GM23338 (cell line): ENCODE measurements at regions not wholly inside any gene's neighbourhood (a gene's known extent, or its start where the extent isn't known, plus 50 kb on each side); places are given as distances from the start of the nearest gene placed in this dataset.

Experiments
- CREB1 ChIP-seq: fragments of 250-450 bp; sonication (Bioruptor Pico); IDR thresholded peaks from 2 replicates; pipeline ENCODE4 v1.5.0; 2020; ENCODE audit warnings: low read depth, mild to moderate bottlenecking, moderate library complexity
- EZH2 ChIP-seq: fragments of 200-600 bp; sonication (generic); IDR thresholded peaks from one replicate; pipeline ENCODE4 v1.8.0; 2017; ENCODE audit warnings: antibody characterized with exemption, mild to moderate bottlenecking, low read depth; ENCODE audit not compliant: unreplicated experiment
- EZH2phosphoT487 ChIP-seq: fragments of 200-600 bp; sonication (generic); IDR thresholded peaks from one replicate; pipeline ENCODE4 v1.8.1; 2018; ENCODE audit warnings: antibody characterized with exemption; ENCODE audit not compliant: unreplicated experiment
- JUNB ChIP-seq: IDR thresholded peaks from one replicate; pipeline ENCODE4 v1.6.1; 2016; ENCODE audit warnings: antibody characterized with exemption; ENCODE audit not compliant: unreplicated experiment
- NANOG ChIP-seq: IDR thresholded peaks from 2 replicates; pipeline ENCODE4 v1.6.1; 2016; ENCODE audit warnings: antibody characterized with exemption, borderline replicate concordance
- POLR2AphosphoS5 ChIP-seq: IDR thresholded peaks from 2 replicates; pipeline ENCODE4 v1.6.1; 2016; ENCODE audit warnings: antibody characterized with exemption, low read depth
- ZNF114 ChIP-seq: fragments of 250-450 bp; sonication (Bioruptor Pico); IDR thresholded peaks from 2 replicates; pipeline ENCODE4 v1.5.0; 2020; ENCODE audit warnings: mild to moderate bottlenecking, moderate library complexity
- TF ChIP-seq, protein P1 (sequence below), 2 experiments: fragments of 200-600 bp in 1 of 2; sonication (generic) in 1 of 2; conservative IDR thresholded peaks; 2 replicates each; pipeline versions ENCODE4 v1.5.1 to v1.6.1; 2016 to 2017; ENCODE audit warnings: antibody characterized with exemption in 2 of 2, low read depth in 2 of 2, mild to moderate bottlenecking in 2 of 2, moderate library complexity in 1 of 2
- TF ChIP-seq, protein P2 (sequence below): IDR thresholded peaks from one replicate; pipeline ENCODE4 v1.6.1; 2018; ENCODE audit warnings: antibody characterized with exemption; ENCODE audit not compliant: unreplicated experiment
- TF ChIP-seq, protein P3 (sequence below): IDR thresholded peaks from 2 replicates; pipeline ENCODE4 v1.6.1; 2016; ENCODE audit warnings: antibody characterized with exemption

DNA sequence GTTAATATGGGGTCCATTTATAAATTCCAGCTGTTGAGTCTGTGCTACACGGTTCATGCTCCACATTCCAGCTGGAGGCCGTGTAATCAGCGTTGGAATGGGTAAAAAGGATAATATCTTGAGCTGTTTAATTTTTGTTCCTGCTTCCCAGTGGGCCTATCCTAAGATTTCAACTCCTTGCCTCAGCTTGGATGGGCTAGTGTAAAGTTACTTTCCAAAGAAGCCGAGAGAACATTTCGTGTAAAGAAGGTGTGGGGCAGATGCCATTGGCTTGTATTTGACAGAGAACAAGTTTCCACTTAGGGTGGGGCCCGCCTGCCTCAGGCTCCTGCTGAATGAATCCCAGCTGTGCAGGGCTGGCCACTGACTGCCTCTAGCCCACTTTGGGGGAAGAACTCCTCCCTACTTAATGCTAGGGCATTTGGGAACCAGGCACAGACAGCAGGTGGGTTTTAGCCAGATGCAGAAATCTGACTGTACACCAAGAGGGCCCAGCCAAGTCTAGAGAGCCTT, 125.9 kb upstream of the LYZL2 start:
- no peak for TF ChIP-seq EZH2phosphoT487
- TF ChIP-seq, protein P1, sequence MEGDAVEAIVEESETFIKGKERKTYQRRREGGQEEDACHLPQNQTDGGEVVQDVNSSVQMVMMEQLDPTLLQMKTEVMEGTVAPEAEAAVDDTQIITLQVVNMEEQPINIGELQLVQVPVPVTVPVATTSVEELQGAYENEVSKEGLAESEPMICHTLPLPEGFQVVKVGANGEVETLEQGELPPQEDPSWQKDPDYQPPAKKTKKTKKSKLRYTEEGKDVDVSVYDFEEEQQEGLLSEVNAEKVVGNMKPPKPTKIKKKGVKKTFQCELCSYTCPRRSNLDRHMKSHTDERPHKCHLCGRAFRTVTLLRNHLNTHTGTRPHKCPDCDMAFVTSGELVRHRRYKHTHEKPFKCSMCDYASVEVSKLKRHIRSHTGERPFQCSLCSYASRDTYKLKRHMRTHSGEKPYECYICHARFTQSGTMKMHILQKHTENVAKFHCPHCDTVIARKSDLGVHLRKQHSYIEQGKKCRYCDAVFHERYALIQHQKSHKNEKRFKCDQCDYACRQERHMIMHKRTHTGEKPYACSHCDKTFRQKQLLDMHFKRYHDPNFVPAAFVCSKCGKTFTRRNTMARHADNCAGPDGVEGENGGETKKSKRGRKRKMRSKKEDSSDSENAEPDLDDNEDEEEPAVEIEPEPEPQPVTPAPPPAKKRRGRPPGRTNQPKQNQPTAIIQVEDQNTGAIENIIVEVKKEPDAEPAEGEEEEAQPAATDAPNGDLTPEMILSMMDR (conservative IDR thresholded peaks at IDR 0.05; ENCODE audit: low read depth in 2 of 2): no peak
- TF ChIP-seq, protein P2, sequence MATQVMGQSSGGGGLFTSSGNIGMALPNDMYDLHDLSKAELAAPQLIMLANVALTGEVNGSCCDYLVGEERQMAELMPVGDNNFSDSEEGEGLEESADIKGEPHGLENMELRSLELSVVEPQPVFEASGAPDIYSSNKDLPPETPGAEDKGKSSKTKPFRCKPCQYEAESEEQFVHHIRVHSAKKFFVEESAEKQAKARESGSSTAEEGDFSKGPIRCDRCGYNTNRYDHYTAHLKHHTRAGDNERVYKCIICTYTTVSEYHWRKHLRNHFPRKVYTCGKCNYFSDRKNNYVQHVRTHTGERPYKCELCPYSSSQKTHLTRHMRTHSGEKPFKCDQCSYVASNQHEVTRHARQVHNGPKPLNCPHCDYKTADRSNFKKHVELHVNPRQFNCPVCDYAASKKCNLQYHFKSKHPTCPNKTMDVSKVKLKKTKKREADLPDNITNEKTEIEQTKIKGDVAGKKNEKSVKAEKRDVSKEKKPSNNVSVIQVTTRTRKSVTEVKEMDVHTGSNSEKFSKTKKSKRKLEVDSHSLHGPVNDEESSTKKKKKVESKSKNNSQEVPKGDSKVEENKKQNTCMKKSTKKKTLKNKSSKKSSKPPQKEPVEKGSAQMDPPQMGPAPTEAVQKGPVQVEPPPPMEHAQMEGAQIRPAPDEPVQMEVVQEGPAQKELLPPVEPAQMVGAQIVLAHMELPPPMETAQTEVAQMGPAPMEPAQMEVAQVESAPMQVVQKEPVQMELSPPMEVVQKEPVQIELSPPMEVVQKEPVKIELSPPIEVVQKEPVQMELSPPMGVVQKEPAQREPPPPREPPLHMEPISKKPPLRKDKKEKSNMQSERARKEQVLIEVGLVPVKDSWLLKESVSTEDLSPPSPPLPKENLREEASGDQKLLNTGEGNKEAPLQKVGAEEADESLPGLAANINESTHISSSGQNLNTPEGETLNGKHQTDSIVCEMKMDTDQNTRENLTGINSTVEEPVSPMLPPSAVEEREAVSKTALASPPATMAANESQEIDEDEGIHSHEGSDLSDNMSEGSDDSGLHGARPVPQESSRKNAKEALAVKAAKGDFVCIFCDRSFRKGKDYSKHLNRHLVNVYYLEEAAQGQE: no peak
- no peak for TF ChIP-seq POLR2AphosphoS5
- no peak for TF ChIP-seq EZH2
- TF ChIP-seq, protein P3, sequence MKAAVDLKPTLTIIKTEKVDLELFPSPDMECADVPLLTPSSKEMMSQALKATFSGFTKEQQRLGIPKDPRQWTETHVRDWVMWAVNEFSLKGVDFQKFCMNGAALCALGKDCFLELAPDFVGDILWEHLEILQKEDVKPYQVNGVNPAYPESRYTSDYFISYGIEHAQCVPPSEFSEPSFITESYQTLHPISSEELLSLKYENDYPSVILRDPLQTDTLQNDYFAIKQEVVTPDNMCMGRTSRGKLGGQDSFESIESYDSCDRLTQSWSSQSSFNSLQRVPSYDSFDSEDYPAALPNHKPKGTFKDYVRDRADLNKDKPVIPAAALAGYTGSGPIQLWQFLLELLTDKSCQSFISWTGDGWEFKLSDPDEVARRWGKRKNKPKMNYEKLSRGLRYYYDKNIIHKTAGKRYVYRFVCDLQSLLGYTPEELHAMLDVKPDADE: no peak
- no peak for TF ChIP-seq ZNF114
- no peak for TF ChIP-seq CREB1 (CRISPR knock-in tag)
- TF ChIP-seq JUNB: no peak
- TF ChIP-seq NANOG: no peak
